ENCODE measurements at regions not wholly inside any gene's neighbourhood (a gene's known extent, or its start where the extent isn't known, plus 50 kb on each side); places are given as distances from the start of the nearest gene placed in this dataset.

DNA sequence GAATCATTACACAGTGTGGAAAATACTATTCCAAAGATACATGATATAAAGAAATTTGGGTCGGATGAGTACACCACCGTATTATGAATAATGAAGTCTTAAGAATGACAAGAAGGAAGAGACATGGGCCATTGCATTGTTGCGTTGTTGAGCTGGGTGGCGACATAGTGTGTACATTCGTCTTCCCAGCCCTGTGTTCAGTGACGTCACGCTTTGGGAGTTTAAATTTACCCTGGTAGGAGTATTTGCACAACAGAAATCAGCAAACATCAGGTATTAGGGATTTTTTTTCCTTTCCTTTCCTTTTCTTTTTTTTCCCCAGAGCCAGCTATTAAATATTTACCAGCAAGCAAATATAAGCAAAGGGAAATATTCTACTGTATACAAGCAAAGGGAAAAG, 347.2 kb upstream of the NETO1 start:
- TF ChIP-seq POLR2AphosphoS5 (IDR thresholded peaks at IDR 0.05; ENCODE audit: insufficient read depth in 1 of 2, low read depth in 1 of 2) (no peak), POLR2A (IDR thresholded peaks at IDR 0.05) (no peak)
- TF ChIP-seq, protein P1, sequence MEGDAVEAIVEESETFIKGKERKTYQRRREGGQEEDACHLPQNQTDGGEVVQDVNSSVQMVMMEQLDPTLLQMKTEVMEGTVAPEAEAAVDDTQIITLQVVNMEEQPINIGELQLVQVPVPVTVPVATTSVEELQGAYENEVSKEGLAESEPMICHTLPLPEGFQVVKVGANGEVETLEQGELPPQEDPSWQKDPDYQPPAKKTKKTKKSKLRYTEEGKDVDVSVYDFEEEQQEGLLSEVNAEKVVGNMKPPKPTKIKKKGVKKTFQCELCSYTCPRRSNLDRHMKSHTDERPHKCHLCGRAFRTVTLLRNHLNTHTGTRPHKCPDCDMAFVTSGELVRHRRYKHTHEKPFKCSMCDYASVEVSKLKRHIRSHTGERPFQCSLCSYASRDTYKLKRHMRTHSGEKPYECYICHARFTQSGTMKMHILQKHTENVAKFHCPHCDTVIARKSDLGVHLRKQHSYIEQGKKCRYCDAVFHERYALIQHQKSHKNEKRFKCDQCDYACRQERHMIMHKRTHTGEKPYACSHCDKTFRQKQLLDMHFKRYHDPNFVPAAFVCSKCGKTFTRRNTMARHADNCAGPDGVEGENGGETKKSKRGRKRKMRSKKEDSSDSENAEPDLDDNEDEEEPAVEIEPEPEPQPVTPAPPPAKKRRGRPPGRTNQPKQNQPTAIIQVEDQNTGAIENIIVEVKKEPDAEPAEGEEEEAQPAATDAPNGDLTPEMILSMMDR (IDR thresholded peaks at IDR 0.05), result no peak

Data from vagina (tissue), 2 donors.